ENCODE measurements at regions not wholly inside any gene's neighbourhood (a gene's known extent, or its start where the extent isn't known, plus 50 kb on each side); places are given as distances from the start of the nearest gene placed in this dataset.

DNA sequence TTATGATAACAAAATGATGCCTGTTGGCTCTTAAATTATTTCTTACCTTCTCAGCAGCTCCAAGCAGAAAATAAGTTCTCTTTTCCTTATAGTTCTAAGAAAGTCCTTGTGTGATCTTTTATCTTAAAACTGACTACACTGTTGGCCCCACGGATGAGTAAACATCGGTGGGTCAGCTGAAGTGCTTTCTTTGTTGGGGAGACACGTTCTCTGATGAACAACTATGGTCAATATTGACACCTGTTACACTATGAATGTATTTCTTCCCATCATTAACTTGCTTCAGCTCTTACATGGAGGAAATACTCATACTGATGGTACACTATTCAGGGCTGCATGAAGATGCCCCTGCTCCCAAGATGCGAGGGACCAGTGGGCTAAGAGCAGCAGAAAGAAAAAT, 110.8 kb upstream of the EEA1 start:
- TF ChIP-seq, protein P1, sequence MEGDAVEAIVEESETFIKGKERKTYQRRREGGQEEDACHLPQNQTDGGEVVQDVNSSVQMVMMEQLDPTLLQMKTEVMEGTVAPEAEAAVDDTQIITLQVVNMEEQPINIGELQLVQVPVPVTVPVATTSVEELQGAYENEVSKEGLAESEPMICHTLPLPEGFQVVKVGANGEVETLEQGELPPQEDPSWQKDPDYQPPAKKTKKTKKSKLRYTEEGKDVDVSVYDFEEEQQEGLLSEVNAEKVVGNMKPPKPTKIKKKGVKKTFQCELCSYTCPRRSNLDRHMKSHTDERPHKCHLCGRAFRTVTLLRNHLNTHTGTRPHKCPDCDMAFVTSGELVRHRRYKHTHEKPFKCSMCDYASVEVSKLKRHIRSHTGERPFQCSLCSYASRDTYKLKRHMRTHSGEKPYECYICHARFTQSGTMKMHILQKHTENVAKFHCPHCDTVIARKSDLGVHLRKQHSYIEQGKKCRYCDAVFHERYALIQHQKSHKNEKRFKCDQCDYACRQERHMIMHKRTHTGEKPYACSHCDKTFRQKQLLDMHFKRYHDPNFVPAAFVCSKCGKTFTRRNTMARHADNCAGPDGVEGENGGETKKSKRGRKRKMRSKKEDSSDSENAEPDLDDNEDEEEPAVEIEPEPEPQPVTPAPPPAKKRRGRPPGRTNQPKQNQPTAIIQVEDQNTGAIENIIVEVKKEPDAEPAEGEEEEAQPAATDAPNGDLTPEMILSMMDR (conservative IDR thresholded peaks at IDR 0.05; ENCODE audit: low read length): no peak
- no peak for TF ChIP-seq EZH2phosphoT487 (IDR thresholded peaks at IDR 0.05; ENCODE audit: borderline replicate concordance)

GRCh38 chr12:93040367-93040766, 111.3 kb upstream of the EEA1 start:
- no peaks in the 10 kb centered on the region for H3K36me3 ChIP-seq (ENCODE audit: insufficient read depth, low read length)
- H3K79me2 ChIP-seq (ENCODE audit: insufficient read depth, low read length): no peaks in the 10 kb centered on the region
- H3K9me2 ChIP-seq (replicated peaks; ENCODE audit: low read depth, low read length): no peaks in the 10 kb centered on the region
- H4K20me1 ChIP-seq (ENCODE audit: insufficient read depth, low read length, poor library complexity, severe bottlenecking): no peaks in the 10 kb centered on the region
- no peaks in the 10 kb centered on the region for H3K27me3 ChIP-seq (ENCODE audit: insufficient read depth, low read length, poor library complexity, severe bottlenecking)
- H3K9ac ChIP-seq (ENCODE audit: low read depth, low read length, poor library complexity, severe bottlenecking): no peak overlapping the region
- H3K4me3 ChIP-seq (ENCODE audit: low read length, poor library complexity, severe bottlenecking): no peak overlapping the region
- TF ChIP-seq, protein P1 (conservative IDR thresholded peaks at IDR 0.05; ENCODE audit: low read length): no peak
- TF ChIP-seq EZH2phosphoT487 (IDR thresholded peaks at IDR 0.05; ENCODE audit: borderline replicate concordance): no peak
- peaks cover 14% of the 10 kb centered on the region for H3K4me1 ChIP-seq (ENCODE audit: insufficient read depth, low read length, poor library complexity, severe bottlenecking)
- H3K4me2 ChIP-seq (ENCODE audit: low read depth, low read length, poor library complexity, severe bottlenecking): no peak overlapping the region
- no peak overlapping the region for H2AFZ ChIP-seq (ENCODE audit: low read length)
- no peaks in the 10 kb centered on the region for H3K9me3 ChIP-seq (ENCODE audit: insufficient read depth, low read depth, low read length)
- no peaks in the 10 kb centered on the region for H3F3A ChIP-seq (ENCODE audit: low read depth)

More for the DNA sequence above, 110.8 kb upstream of the EEA1 start:
- H3K4me3 ChIP-seq (ENCODE audit: low read length, poor library complexity, severe bottlenecking): no peak overlapping the region
- no peak overlapping the region for H3K9ac ChIP-seq (ENCODE audit: low read depth, low read length, poor library complexity, severe bottlenecking)
- no peaks in the 10 kb centered on the region for H4K20me1 ChIP-seq (ENCODE audit: insufficient read depth, low read length, poor library complexity, severe bottlenecking)
- no peaks in the 10 kb centered on the region for H3K27me3 ChIP-seq (ENCODE audit: insufficient read depth, low read length, poor library complexity, severe bottlenecking)
- no peaks in the 10 kb centered on the region for H3K79me2 ChIP-seq (ENCODE audit: insufficient read depth, low read length)
- H3K9me3 ChIP-seq (ENCODE audit: insufficient read depth, low read depth, low read length): no peaks in the 10 kb centered on the region
- peaks cover 14% of the 10 kb centered on the region for H3K4me1 ChIP-seq (ENCODE audit: insufficient read depth, low read length, poor library complexity, severe bottlenecking)
- no peaks in the 10 kb centered on the region for H3K36me3 ChIP-seq (ENCODE audit: insufficient read depth, low read length)
- no peaks in the 10 kb centered on the region for H3F3A ChIP-seq (ENCODE audit: low read depth)
- H2AFZ ChIP-seq (ENCODE audit: low read length): no peak overlapping the region
- H3K4me2 ChIP-seq (ENCODE audit: low read depth, low read length, poor library complexity, severe bottlenecking): no peak overlapping the region
- H3K9me2 ChIP-seq (replicated peaks; ENCODE audit: low read depth, low read length): no peaks in the 10 kb centered on the region

- Histone ChIP-seq H3K79me2 (ENCODE audit: insufficient read depth, low read length) (no peaks in the 10 kb centered on the region), H3F3A (ENCODE audit: low read depth) (no peaks in the 10 kb centered on the region), H2AFZ (ENCODE audit: low read length) (no peak overlapping the region), H4K20me1 (ENCODE audit: insufficient read depth, low read length, poor library complexity, severe bottlenecking) (no peaks in the 10 kb centered on the region), H3K9me2 (replicated peaks; ENCODE audit: low read depth, low read length) (no peaks in the 10 kb centered on the region), H3K4me1 (ENCODE audit: insufficient read depth, low read length, poor library complexity, severe bottlenecking) (peaks cover 14% of the 10 kb centered on the region), H3K4me2 (ENCODE audit: low read depth, low read length, poor library complexity, severe bottlenecking) (no peak overlapping the region), H3K9me3 (ENCODE audit: insufficient read depth, low read depth, low read length) (no peaks in the 10 kb centered on the region), H3K27me3 (ENCODE audit: insufficient read depth, low read length, poor library complexity, severe bottlenecking) (no peaks in the 10 kb centered on the region), H3K9ac (ENCODE audit: low read depth, low read length, poor library complexity, severe bottlenecking) (no peak overlapping the region), H3K4me3 (ENCODE audit: low read length, poor library complexity, severe bottlenecking) (no peak overlapping the region), H3K36me3 (ENCODE audit: insufficient read depth, low read length) (no peaks in the 10 kb centered on the region)
- no peak for TF ChIP-seq EZH2phosphoT487 (IDR thresholded peaks at IDR 0.05; ENCODE audit: borderline replicate concordance)
- TF ChIP-seq, protein P1 (conservative IDR thresholded peaks at IDR 0.05; ENCODE audit: low read length): no peak
These were observed 112.3 kb upstream of the EEA1 start for GRCh38 chr12:93041416-93041815.
